NCI-H2227 (cell line): ENCODE measurements at regions not wholly inside any gene's neighbourhood (a gene's known extent, or its start where the extent isn't known, plus 50 kb on each side); places are given as distances from the start of the nearest gene placed in this dataset.
"Not testable (repeated sequence)": the region's sequence is repeated elsewhere in the genome, so short reads cannot be mapped to it uniquely, and the experiment has no call there.

Source experiments
- DNase-seq: peaks from one replicate; lab custom pipeline; 2025; ENCODE audit not compliant: unreplicated experiment; lab: John Stamatoyannopoulos, UW

GRCh38 chr4:33080275-33080674 lies 2360.1 kb downstream of the PCDH7 start:
- DNase-seq: no peak

- DNase-seq: no peak
Measured at GRCh38 chr4:33085709-33086108, 2365.5 kb downstream of the PCDH7 start.

- DNase-seq: no peak
Measured at GRCh38 chr4:33086331-33086925, 2366.3 kb downstream of the PCDH7 start.

GRCh38 chr4:33088713-33089112 lies 2368.5 kb downstream of the PCDH7 start:
- no peak for DNase-seq

GRCh38 chr4:33090910-33091309 lies 2370.7 kb downstream of the PCDH7 start:
- no peak for DNase-seq

- no peak for DNase-seq
Measured at GRCh38 chr4:33091961-33092360, 2371.8 kb downstream of the PCDH7 start.

- DNase-seq: no peak
Measured at GRCh38 chr4:33104273-33104672, 2384.1 kb downstream of the PCDH7 start.

- DNase-seq: no peak
Measured at GRCh38 chr4:33107814-33108213, 2387.6 kb downstream of the PCDH7 start.

- DNase-seq: no peak
Measured at GRCh38 chr4:33111117-33111516, 2390.9 kb downstream of the PCDH7 start.

- DNase-seq: no peak
Measured at GRCh38 chr4:33116871-33117270, 2396.7 kb downstream of the PCDH7 start.

- no peak for DNase-seq
Measured at GRCh38 chr4:33126002-33126401, 2405.8 kb downstream of the PCDH7 start.

- DNase-seq: not testable (repeated sequence)
Measured at GRCh38 chr4:33130662-33131061, 2410.5 kb downstream of the PCDH7 start.

GRCh38 chr4:33133723-33134122 lies 2413.6 kb downstream of the PCDH7 start:
- DNase-seq: no peak

- DNase-seq: no peak
Measured at GRCh38 chr4:33134366-33134765, 2414.2 kb downstream of the PCDH7 start.

GRCh38 chr4:33149658-33150524 lies 2429.7 kb downstream of the PCDH7 start:
- DNase-seq: no peak

- DNase-seq: no peak
Measured at GRCh38 chr4:33150525-33150910, 2430.3 kb downstream of the PCDH7 start.

- DNase-seq: no peak
Measured at GRCh38 chr4:33160126-33160525, 2440.0 kb downstream of the PCDH7 start.

- DNase-seq: no peak
Measured at GRCh38 chr4:33161202-33161601, 2441.0 kb downstream of the PCDH7 start.

- no peak for DNase-seq
Measured at GRCh38 chr4:33162122-33162521, 2442.0 kb downstream of the PCDH7 start.

- DNase-seq: no peak
Measured at GRCh38 chr4:33171873-33172525, 2451.8 kb downstream of the PCDH7 start.

- DNase-seq: no peak
Measured at GRCh38 chr4:33176566-33176965, 2456.4 kb downstream of the PCDH7 start.

- DNase-seq: no peak
Measured at GRCh38 chr4:33184657-33185290, 2464.6 kb downstream of the PCDH7 start.
